ENCODE measurements at regions not wholly inside any gene's neighbourhood (a gene's known extent, or its start where the extent isn't known, plus 50 kb on each side); places are given as distances from the start of the nearest gene placed in this dataset.

DNA sequence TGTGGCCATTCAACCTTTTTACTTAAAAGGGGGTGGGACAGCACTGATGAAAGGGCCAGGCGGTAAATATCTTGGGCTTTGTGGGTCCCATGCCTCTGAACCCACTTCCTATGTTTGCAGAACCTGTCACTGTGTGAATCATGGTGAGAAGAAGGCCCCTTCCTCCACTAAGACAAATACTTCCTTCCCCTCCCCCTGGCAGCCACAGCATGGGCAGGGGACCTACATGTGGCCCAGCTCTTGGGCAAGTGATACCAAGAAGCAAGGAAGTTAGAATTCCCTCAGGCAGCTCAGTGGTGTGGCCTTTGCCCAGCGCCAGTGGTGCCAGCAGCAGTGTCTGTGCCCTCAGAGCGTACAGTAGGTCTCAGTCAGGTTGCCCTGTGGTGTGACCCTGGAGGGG lies 168.6 kb downstream of the TRIM33 start:
- TF ChIP-seq, protein P1, sequence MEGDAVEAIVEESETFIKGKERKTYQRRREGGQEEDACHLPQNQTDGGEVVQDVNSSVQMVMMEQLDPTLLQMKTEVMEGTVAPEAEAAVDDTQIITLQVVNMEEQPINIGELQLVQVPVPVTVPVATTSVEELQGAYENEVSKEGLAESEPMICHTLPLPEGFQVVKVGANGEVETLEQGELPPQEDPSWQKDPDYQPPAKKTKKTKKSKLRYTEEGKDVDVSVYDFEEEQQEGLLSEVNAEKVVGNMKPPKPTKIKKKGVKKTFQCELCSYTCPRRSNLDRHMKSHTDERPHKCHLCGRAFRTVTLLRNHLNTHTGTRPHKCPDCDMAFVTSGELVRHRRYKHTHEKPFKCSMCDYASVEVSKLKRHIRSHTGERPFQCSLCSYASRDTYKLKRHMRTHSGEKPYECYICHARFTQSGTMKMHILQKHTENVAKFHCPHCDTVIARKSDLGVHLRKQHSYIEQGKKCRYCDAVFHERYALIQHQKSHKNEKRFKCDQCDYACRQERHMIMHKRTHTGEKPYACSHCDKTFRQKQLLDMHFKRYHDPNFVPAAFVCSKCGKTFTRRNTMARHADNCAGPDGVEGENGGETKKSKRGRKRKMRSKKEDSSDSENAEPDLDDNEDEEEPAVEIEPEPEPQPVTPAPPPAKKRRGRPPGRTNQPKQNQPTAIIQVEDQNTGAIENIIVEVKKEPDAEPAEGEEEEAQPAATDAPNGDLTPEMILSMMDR (IDR thresholded peaks at IDR 0.05; ENCODE audit: insufficient read depth, low read depth, low read length) = no peak
- no peak overlapping the region for H3K4me3 ChIP-seq (ENCODE audit: low read depth, low read length)
- no peak for DNase-seq (ENCODE audit: low read depth)

DNA sequence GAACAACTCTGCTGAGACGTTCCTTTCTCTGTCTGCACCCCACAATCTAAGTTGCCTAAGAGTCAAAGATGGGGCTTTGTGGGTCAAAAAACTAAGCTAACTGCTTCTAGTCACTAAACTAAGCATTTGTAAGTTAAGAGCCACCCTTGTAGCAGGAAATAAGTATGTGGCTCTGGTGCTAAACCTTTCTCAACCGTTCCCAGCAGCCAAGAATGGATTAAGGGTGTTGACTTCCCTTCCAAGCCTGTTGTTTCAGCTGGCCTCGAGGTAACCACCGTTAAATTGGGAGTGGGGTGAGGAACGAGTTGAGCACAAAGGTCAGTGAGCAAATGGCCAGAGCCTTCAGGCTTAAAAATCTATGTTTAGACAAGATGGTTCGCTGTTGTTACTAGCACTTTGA lies 169.1 kb downstream of the TRIM33 start:
- no peak overlapping the region for H3K4me3 ChIP-seq (ENCODE audit: low read depth, low read length)
- DNase-seq (ENCODE audit: low read depth) = no peak
- TF ChIP-seq, protein P1 (IDR thresholded peaks at IDR 0.05; ENCODE audit: insufficient read depth, low read depth, low read length) = no peak

GRCh38 chr1:114341299-114341698 lies 169.7 kb downstream of the TRIM33 start:
- TF ChIP-seq, protein P1 (IDR thresholded peaks at IDR 0.05; ENCODE audit: insufficient read depth, low read depth, low read length) = no peak
- no peak for DNase-seq (ENCODE audit: low read depth)
- H3K4me3 ChIP-seq (ENCODE audit: low read depth, low read length) = no peak overlapping the region

DNA sequence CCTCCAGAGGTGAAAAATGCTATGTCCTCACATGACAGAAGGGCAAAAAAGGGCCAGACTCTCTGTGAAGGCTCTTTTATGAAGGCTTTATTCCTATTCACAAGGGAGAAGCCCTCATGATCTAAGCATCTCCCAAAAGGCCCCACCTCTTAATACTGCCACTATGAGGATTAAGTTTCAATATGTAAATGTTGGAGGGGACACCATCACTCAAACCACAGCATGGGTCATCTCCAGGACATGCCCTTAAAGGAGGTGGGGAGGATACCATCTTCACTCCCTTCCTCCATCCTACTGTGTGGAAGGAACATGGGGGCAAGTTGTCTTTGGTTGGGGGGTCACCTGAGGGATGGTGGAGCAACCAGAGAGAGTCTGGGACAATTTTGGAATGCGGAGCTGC lies 170.1 kb downstream of the TRIM33 start:
- TF ChIP-seq, protein P1 (IDR thresholded peaks at IDR 0.05; ENCODE audit: insufficient read depth, low read depth, low read length) = no peak
- H3K4me3 ChIP-seq (ENCODE audit: low read depth, low read length) = no peak overlapping the region
- no peak for DNase-seq (ENCODE audit: low read depth)

- no peak overlapping the region for H3K4me3 ChIP-seq (ENCODE audit: low read depth, low read length)
- DNase-seq (ENCODE audit: low read depth) = no peak
- TF ChIP-seq, protein P1 (IDR thresholded peaks at IDR 0.05; ENCODE audit: insufficient read depth, low read depth, low read length) = no peak
Observed at GRCh38 chr1:114339379-114339778, 171.6 kb downstream of the TRIM33 start.

- no peak overlapping the region for H3K4me3 ChIP-seq (ENCODE audit: low read depth, low read length)
- no peak for DNase-seq (ENCODE audit: low read depth)
- TF ChIP-seq, protein P1 (IDR thresholded peaks at IDR 0.05; ENCODE audit: insufficient read depth, low read depth, low read length) = no peak
Observed at GRCh38 chr1:114338191-114338890, 172.7 kb downstream of the TRIM33 start.

DNA sequence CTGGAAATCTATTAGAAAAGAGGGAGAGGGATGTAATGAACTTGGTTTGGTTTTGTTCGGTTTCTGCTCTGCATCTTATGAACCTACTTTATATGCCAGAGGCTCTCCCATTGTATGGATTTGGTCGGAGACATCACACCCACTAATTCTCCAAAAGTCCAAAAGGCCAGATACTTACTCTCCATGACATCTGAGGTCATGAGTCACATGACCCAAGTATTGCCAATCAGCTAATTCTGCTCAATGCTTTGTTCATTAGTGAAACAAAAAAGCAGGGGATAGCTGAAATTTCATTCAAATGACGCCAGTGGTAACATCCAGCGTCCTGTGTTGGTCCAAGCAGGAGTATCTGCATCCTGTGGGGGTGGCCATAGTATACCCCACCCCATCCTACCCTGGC lies 173.6 kb downstream of the TRIM33 start:
- no peak for DNase-seq (ENCODE audit: low read depth)
- TF ChIP-seq, protein P1 (IDR thresholded peaks at IDR 0.05; ENCODE audit: insufficient read depth, low read depth, low read length) = no peak
- H3K4me3 ChIP-seq (ENCODE audit: low read depth, low read length) = no peak overlapping the region

Data from fibroblast of villous mesenchyme (primary cell).